SK-N-SH (cell line): ENCODE measurements at regions not wholly inside any gene's neighbourhood (a gene's known extent, or its start where the extent isn't known, plus 50 kb on each side); places are given as distances from the start of the nearest gene placed in this dataset.

Source experiments
- EP300 ChIP-seq, 2 experiments: IDR thresholded peaks; 2 replicates each; pipeline versions ENCODE4 v1.4.0 to v1.6.1; 2012; ENCODE audit warnings: borderline replicate concordance in 1 of 2, low read depth in 1 of 2, low read length in 1 of 2
- EZH2phosphoT487 ChIP-seq: fragments of 200-600 bp; sonication (generic); IDR thresholded peaks from 2 replicates; pipeline ENCODE4 v1.6.1; 2017; ENCODE audit warnings: low read depth, mixed run types, mild to moderate bottlenecking, antibody characterized with exemption, moderate library complexity, borderline replicate concordance
- GABPA ChIP-seq: IDR thresholded peaks from 2 replicates; pipeline ENCODE4 v1.4.0; 2012; ENCODE audit warnings: low read depth, mild to moderate bottlenecking
- POLR2AphosphoS5 ChIP-seq: IDR thresholded peaks from 2 replicates; pipeline ENCODE4 v1.6.1; 2012; ENCODE audit warnings: low read depth, low read length
- RAD21 ChIP-seq: IDR thresholded peaks from 2 replicates; pipeline ENCODE4 v1.6.1; 2012; ENCODE audit warnings: mild to moderate bottlenecking, low read length
- RCOR1 ChIP-seq: fragments of 150-350 bp; IDR thresholded peaks from 2 replicates; pipeline ENCODE4 v1.6.1; 2017; ENCODE audit warnings: antibody characterized with exemption, low read length
- RFX5 ChIP-seq: IDR thresholded peaks from 2 replicates; pipeline ENCODE4 v1.6.1; 2012; ENCODE audit warnings: mild to moderate bottlenecking, improper control_type of control experiment, low read length
- YY1 ChIP-seq: IDR thresholded peaks from 2 replicates; pipeline ENCODE4 v1.4.0; 2012; ENCODE audit warnings: low read depth, mild to moderate bottlenecking
- TF ChIP-seq, protein P1 (sequence below): fragments of 150-350 bp; IDR thresholded peaks from 2 replicates; pipeline ENCODE4 v1.6.1; 2017; ENCODE audit warnings: antibody characterized with exemption, low read length, low read depth, borderline replicate concordance
- TF ChIP-seq, protein P2 (sequence below): fragments of 200-600 bp; sonication (generic); IDR thresholded peaks from 2 replicates; pipeline ENCODE4 v1.6.1; 2017; ENCODE audit warnings: antibody characterized with exemption, mild to moderate bottlenecking, moderate library complexity
- TF ChIP-seq, protein P3 (sequence below): IDR thresholded peaks from 2 replicates; pipeline ENCODE4; 2012

DNA sequence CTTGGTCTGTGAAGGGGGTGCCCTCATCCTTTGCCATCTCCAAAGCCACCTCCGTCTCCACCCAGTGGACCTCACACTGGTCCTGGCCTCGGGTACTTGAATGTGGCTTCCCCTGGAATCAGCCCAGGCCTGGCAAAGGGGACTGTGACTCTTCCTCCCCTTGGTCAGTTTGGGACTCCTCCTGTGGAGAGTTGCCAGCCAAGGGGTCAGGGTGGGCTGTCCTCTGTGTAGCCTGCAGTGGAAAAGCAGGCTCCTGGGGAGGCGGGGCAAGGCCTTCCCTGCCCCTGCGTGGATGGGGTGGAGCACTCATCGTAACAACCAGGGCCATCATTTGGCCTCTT is 59.8 kb downstream of the INHBB start:
- TF ChIP-seq RCOR1 = no peak
- TF ChIP-seq, protein P1, sequence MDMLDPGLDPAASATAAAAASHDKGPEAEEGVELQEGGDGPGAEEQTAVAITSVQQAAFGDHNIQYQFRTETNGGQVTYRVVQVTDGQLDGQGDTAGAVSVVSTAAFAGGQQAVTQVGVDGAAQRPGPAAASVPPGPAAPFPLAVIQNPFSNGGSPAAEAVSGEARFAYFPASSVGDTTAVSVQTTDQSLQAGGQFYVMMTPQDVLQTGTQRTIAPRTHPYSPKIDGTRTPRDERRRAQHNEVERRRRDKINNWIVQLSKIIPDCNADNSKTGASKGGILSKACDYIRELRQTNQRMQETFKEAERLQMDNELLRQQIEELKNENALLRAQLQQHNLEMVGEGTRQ = no peak
- TF ChIP-seq, protein P2, sequence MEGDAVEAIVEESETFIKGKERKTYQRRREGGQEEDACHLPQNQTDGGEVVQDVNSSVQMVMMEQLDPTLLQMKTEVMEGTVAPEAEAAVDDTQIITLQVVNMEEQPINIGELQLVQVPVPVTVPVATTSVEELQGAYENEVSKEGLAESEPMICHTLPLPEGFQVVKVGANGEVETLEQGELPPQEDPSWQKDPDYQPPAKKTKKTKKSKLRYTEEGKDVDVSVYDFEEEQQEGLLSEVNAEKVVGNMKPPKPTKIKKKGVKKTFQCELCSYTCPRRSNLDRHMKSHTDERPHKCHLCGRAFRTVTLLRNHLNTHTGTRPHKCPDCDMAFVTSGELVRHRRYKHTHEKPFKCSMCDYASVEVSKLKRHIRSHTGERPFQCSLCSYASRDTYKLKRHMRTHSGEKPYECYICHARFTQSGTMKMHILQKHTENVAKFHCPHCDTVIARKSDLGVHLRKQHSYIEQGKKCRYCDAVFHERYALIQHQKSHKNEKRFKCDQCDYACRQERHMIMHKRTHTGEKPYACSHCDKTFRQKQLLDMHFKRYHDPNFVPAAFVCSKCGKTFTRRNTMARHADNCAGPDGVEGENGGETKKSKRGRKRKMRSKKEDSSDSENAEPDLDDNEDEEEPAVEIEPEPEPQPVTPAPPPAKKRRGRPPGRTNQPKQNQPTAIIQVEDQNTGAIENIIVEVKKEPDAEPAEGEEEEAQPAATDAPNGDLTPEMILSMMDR = no peak
- TF ChIP-seq RFX5 = no peak
- TF ChIP-seq EP300 (IDR thresholded peaks at IDR 0.05; ENCODE audit: borderline replicate concordance in 1 of 2, low read depth in 1 of 2, low read length in 1 of 2) = no peak
- TF ChIP-seq POLR2AphosphoS5 = no peak
- TF ChIP-seq EZH2phosphoT487 = no peak
- TF ChIP-seq YY1 = no peak
- TF ChIP-seq, protein P3, sequence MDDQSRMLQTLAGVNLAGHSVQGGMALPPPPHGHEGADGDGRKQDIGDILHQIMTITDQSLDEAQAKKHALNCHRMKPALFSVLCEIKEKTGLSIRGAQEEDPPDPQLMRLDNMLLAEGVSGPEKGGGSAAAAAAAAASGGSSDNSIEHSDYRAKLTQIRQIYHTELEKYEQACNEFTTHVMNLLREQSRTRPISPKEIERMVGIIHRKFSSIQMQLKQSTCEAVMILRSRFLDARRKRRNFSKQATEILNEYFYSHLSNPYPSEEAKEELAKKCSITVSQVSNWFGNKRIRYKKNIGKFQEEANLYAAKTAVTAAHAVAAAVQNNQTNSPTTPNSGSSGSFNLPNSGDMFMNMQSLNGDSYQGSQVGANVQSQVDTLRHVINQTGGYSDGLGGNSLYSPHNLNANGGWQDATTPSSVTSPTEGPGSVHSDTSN = no peak
- no peak for TF ChIP-seq GABPA
- no peak for TF ChIP-seq RAD21
